ENCODE measurements at regions not wholly inside any gene's neighbourhood (a gene's known extent, or its start where the extent isn't known, plus 50 kb on each side); places are given as distances from the start of the nearest gene placed in this dataset.

DNA sequence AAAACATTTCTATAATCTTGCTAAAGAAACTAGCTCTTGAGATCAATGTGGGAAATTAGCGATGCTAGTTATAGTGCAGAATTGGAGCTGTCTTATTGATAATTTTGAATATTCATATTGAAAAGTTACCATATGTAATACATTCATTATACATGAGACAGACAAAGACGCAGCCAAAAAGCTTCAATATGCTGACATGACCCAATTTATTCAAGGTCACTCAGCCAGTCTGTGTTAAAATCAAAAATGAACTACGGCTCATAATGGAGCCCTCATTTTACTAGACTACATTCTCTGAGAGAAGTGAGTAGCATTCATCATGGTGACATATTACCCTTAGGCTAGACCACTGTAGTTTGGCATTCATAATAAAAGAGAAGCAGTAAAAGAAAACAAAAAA lies 107.3 kb upstream of the GABRG2 start:
- Histone ChIP-seq H3K9ac (ENCODE audit: extremely low read depth, insufficient read length, low read length) (no peak overlapping the region), H3K4me2 (ENCODE audit: insufficient read depth, insufficient read length, low read length) (no peak overlapping the region), H4K5ac (ENCODE audit: insufficient read length, low read depth, low read length) (no peak overlapping the region), H3K23ac (ENCODE audit: insufficient read length, low read depth, low read length) (no peak overlapping the region), H3T11ph (ENCODE audit: low read length) (no peak overlapping the region), H2BK12ac (ENCODE audit: insufficient read length, low read depth, low read length) (no peak overlapping the region), H3K18ac (ENCODE audit: insufficient read length, low read depth, low read length) (no peak overlapping the region), H4K8ac (replicated peaks; ENCODE audit: insufficient read length, low read depth, low read length) (no peak overlapping the region), H3K4me1 (ENCODE audit: insufficient read depth, low read length) (no peaks in the 10 kb centered on the region), H3K56ac (ENCODE audit: insufficient read length, low read depth, low read length) (no peak overlapping the region), H3K79me2 (ENCODE audit: insufficient read depth, low read length) (no peaks in the 10 kb centered on the region), H3K23me2 (ENCODE audit: insufficient read length, low read depth, low read length, poor library complexity, severe bottlenecking) (no peaks in the 10 kb centered on the region), H2BK15ac (ENCODE audit: low read depth, low read length) (no peak overlapping the region), H2AFZ (ENCODE audit: low read length) (no peak overlapping the region), H3K27ac (ENCODE audit: insufficient read length, low read depth, low read length) (no peak overlapping the region), H2BK5ac (ENCODE audit: insufficient read length, low read length) (no peak overlapping the region), H3K9me3 (ENCODE audit: control insufficient read depth, low read depth, low read length) (no peaks in the 10 kb centered on the region), H3K79me1 (ENCODE audit: insufficient read depth, low read depth, low read length, poor library complexity, severe bottlenecking) (no peaks in the 10 kb centered on the region), H3K4ac (ENCODE audit: low read depth, low read length) (no peak overlapping the region), H2BK20ac (ENCODE audit: low read depth, low read length, poor library complexity, severe bottlenecking) (no peak overlapping the region), H3K14ac (ENCODE audit: insufficient read depth, low read length) (no peak overlapping the region), H2AK5ac (ENCODE audit: insufficient read length, low read length) (no peak overlapping the region), H2BK120ac (ENCODE audit: low read depth, low read length, poor library complexity, severe bottlenecking) (no peak overlapping the region), H4K91ac (ENCODE audit: insufficient read length, low read depth, low read length) (no peak overlapping the region), H4K20me1 (ENCODE audit: control insufficient read depth, insufficient read depth, insufficient read length) (no peaks in the 10 kb centered on the region), H3K27me3 (ENCODE audit: insufficient read depth, low read length) (no peaks in the 10 kb centered on the region)
- TF ChIP-seq CTCF (conservative IDR thresholded peaks at IDR 0.05), result no peak
- no peak for DNase-seq
- WGBS (ENCODE audit: extremely low coverage, insufficient read length, low lambda C conversion rate), result no CpG with 5 or more reads among the region's 3 CpGs
- Mint-ChIP-seq H3K27me3 (ENCODE audit: low read depth) (no peaks in the 10 kb centered on the region), H3K4me3 (no peak overlapping the region), H3K4me1 (no peaks in the 10 kb centered on the region), H3K36me3 (ENCODE audit: insufficient read depth in 1 of 3, low read depth in 3 of 3) (no peaks in the 10 kb centered on the region), H3K9me3 (no peaks in the 10 kb centered on the region), H3K27ac (no peak overlapping the region)
